Liver (tissue), 8 donors: ENCODE measurements at regions not wholly inside any gene's neighbourhood (a gene's known extent, or its start where the extent isn't known, plus 50 kb on each side); places are given as distances from the start of the nearest gene placed in this dataset.

Source experiments
- DNase-seq: peaks from one replicate; pipeline ENCODE4 v3.0.0-alpha.2; 2017; ENCODE audit warnings: low spot score
- H3K27ac ChIP-seq, 2 donors: one replicate each; pipeline ENCODE4 v1.7.0; 2013; ENCODE audit warnings: inconsistent platforms in 2 of 2, low read length in 2 of 2, control low read depth in 1 of 2, low read depth in 1 of 2, mild to moderate bottlenecking in 1 of 2
- H3K27me3 ChIP-seq, 4 donors: one replicate each; pipeline versions ENCODE4 v1.6.1 to v1.7.0; 2013; ENCODE audit warnings: low read length in 3 of 4, inconsistent platforms in 1 of 4, mild to moderate bottlenecking in 1 of 4, moderate library complexity in 1 of 4; ENCODE audit not compliant: control insufficient read depth in 4 of 4, insufficient read depth in 4 of 4
- H3K36me3 ChIP-seq, 4 donors: one replicate each; pipeline versions ENCODE4 v1.6.1 to v1.7.0; 2013; ENCODE audit warnings: low read length in 3 of 4, mild to moderate bottlenecking in 3 of 4, low read depth in 1 of 4, moderate library complexity in 1 of 4; ENCODE audit not compliant: control insufficient read depth in 4 of 4, insufficient read depth in 3 of 4
- H3K4me1 ChIP-seq, 4 donors: one replicate each; pipeline versions ENCODE4 v1.6.1 to v1.7.0; 2013; ENCODE audit warnings: low read length in 3 of 4, mild to moderate bottlenecking in 3 of 4, moderate library complexity in 1 of 4; ENCODE audit not compliant: control insufficient read depth in 4 of 4, insufficient read depth in 4 of 4
- H3K4me3 ChIP-seq, 3 donors: one replicate each; pipeline versions ENCODE4 v1.6.1 to v1.7.0; 2013; ENCODE audit warnings: low read length in 3 of 3, control low read depth in 1 of 3, low read depth in 1 of 3, mild to moderate bottlenecking in 1 of 3
- H3K9ac ChIP-seq, 2 donors: one replicate each; pipeline ENCODE4 v1.7.0; 2013; ENCODE audit warnings: low read length in 2 of 2, mild to moderate bottlenecking in 2 of 2, moderate library complexity in 2 of 2, control low read depth in 1 of 2, low read depth in 1 of 2
- H3K9me3 ChIP-seq, 4 donors: one replicate each; pipeline versions ENCODE4 v1.6.1 to v1.7.0; 2013; ENCODE audit warnings: low read length in 3 of 4; ENCODE audit not compliant: control insufficient read depth in 4 of 4
- EGR1 ChIP-seq, 2 donors: IDR thresholded peaks; 2 replicates each; pipeline ENCODE4 v1.6.1; 2016 to 2018; ENCODE audit warnings: antibody characterized with exemption in 2 of 2, low read depth in 2 of 2
- FOXA1 ChIP-seq: IDR thresholded peaks from 2 replicates; pipeline ENCODE4 v1.6.1; 2016; ENCODE audit warnings: antibody characterized with exemption
- FOXA2 ChIP-seq: IDR thresholded peaks from 2 replicates; pipeline ENCODE4 v1.6.1; 2016; ENCODE audit warnings: antibody characterized with exemption
- GABPA ChIP-seq, 2 donors: IDR thresholded peaks in 1 of 2; conservative IDR thresholded peaks in 1 of 2; 2 replicates each; pipeline ENCODE4 v1.6.1; 2016; ENCODE audit warnings: antibody characterized with exemption in 2 of 2, mild to moderate bottlenecking in 1 of 2, moderate library complexity in 1 of 2
- HNF4A ChIP-seq, 2 donors: conservative IDR thresholded peaks; 2 replicates each; pipeline ENCODE4 v1.6.1; 2016; ENCODE audit warnings: antibody characterized with exemption in 2 of 2, mild to moderate bottlenecking in 2 of 2
- HNF4G ChIP-seq: IDR thresholded peaks from 2 replicates; pipeline ENCODE4 v1.6.1; 2016; ENCODE audit warnings: antibody characterized with exemption
- JUND ChIP-seq, 2 donors: IDR thresholded peaks; 2 replicates each; pipeline ENCODE4 v1.6.1; 2016; ENCODE audit warnings: antibody characterized with exemption in 2 of 2
- NR2F2 ChIP-seq: IDR thresholded peaks from 2 replicates; pipeline ENCODE4 v1.6.1; 2016; ENCODE audit warnings: antibody characterized with exemption
- RAD21 ChIP-seq, 2 donors: IDR thresholded peaks; 2 replicates each; pipeline ENCODE4 v1.6.1; 2016; ENCODE audit warnings: antibody characterized with exemption in 2 of 2, mild to moderate bottlenecking in 2 of 2
- RXRA ChIP-seq, 2 donors: IDR thresholded peaks; 2 replicates each; pipeline ENCODE4 v1.6.1; 2017 to 2018; ENCODE audit warnings: antibody characterized with exemption in 2 of 2, mild to moderate bottlenecking in 1 of 2
- SP1 ChIP-seq: IDR thresholded peaks from 2 replicates; pipeline ENCODE4 v1.6.1; 2018; ENCODE audit warnings: antibody characterized with exemption, mild to moderate bottlenecking
- TAF1 ChIP-seq: conservative IDR thresholded peaks from 2 replicates; pipeline ENCODE4 v1.6.1; 2016; ENCODE audit warnings: antibody characterized with exemption, mild to moderate bottlenecking
- YY1 ChIP-seq: IDR thresholded peaks from 2 replicates; pipeline ENCODE4 v1.6.1; 2016; ENCODE audit warnings: antibody characterized with exemption, mild to moderate bottlenecking
- WGBS: extraction: QIAGEN DNeasy Blood & Tissue Kit; methylation state at CpG from one replicate; pipeline ENCODE4 v1.1.7; 2013; 5-methylcytosine and 5-hydroxymethylcytosine counted together
- TF ChIP-seq, protein P1 (sequence below): fragments of 150-350 bp; IDR thresholded peaks from 2 replicates; pipeline ENCODE4 v1.5.1; 2017; ENCODE audit warnings: improper control_type of control experiment, low read depth, low read length; ENCODE audit not compliant: missing input control
- TF ChIP-seq, protein P2 (sequence below): IDR thresholded peaks from 2 replicates; pipeline ENCODE4 v1.6.1; 2016; ENCODE audit warnings: antibody characterized with exemption
- TF ChIP-seq, protein P3 (sequence below): IDR thresholded peaks from 2 replicates; pipeline ENCODE4 v1.6.1; 2016; ENCODE audit warnings: antibody characterized with exemption, mild to moderate bottlenecking
- TF ChIP-seq, protein P4 (sequence below): IDR thresholded peaks from 2 replicates; pipeline ENCODE4 v1.6.1; 2016; ENCODE audit warnings: antibody characterized with exemption
- TF ChIP-seq, protein P5 (sequence below): IDR thresholded peaks from 2 replicates; pipeline ENCODE4 v1.6.1; 2016; ENCODE audit warnings: antibody characterized with exemption
- donor health status: healthy.
- donor health status: healthy.
- donor health status: healthy.
- donor health status: healthy.
- donor health status: healthy.

DNA sequence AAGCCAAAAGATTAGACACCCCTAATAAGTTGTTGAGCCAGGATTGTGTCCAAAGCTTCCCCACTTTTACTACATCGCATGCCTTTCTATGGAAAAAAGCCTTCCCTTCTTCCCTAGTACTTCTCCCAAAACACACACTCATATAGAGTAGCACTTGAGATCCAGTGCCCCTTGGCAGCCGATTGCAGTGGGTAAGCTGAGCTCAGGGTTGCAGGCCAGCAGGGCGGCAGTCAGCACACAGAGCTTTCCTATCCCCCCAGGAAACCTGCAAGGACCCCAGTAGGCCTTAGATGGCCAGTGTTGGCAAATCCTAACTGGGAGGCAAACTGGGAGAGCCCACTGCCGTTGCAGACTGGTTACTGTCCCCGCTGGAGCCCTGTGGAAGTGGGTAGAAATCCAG, 75.7 kb upstream of the C15orf39 start:
- no peak overlapping the region for H3K27ac ChIP-seq
- TF ChIP-seq, protein P1, sequence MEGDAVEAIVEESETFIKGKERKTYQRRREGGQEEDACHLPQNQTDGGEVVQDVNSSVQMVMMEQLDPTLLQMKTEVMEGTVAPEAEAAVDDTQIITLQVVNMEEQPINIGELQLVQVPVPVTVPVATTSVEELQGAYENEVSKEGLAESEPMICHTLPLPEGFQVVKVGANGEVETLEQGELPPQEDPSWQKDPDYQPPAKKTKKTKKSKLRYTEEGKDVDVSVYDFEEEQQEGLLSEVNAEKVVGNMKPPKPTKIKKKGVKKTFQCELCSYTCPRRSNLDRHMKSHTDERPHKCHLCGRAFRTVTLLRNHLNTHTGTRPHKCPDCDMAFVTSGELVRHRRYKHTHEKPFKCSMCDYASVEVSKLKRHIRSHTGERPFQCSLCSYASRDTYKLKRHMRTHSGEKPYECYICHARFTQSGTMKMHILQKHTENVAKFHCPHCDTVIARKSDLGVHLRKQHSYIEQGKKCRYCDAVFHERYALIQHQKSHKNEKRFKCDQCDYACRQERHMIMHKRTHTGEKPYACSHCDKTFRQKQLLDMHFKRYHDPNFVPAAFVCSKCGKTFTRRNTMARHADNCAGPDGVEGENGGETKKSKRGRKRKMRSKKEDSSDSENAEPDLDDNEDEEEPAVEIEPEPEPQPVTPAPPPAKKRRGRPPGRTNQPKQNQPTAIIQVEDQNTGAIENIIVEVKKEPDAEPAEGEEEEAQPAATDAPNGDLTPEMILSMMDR, result no peak
- no peak for TF ChIP-seq YY1
- TF ChIP-seq HNF4G, result no peak
- TF ChIP-seq NR2F2, result no peak
- H3K27me3 ChIP-seq, result no peaks in the 10 kb centered on the region
- H3K36me3 ChIP-seq, result no peaks in the 10 kb centered on the region
- 97% methylated on average over 5 of the region's 5 CpGs for whole genome bisulfite sequencing
- H3K9me3 ChIP-seq, result no peaks in the 10 kb centered on the region
- H3K4me1 ChIP-seq, result no peaks in the 10 kb centered on the region
- no peak for DNase-seq
- H3K9ac ChIP-seq, result no peak overlapping the region
- no peak overlapping the region for H3K4me3 ChIP-seq

DNA sequence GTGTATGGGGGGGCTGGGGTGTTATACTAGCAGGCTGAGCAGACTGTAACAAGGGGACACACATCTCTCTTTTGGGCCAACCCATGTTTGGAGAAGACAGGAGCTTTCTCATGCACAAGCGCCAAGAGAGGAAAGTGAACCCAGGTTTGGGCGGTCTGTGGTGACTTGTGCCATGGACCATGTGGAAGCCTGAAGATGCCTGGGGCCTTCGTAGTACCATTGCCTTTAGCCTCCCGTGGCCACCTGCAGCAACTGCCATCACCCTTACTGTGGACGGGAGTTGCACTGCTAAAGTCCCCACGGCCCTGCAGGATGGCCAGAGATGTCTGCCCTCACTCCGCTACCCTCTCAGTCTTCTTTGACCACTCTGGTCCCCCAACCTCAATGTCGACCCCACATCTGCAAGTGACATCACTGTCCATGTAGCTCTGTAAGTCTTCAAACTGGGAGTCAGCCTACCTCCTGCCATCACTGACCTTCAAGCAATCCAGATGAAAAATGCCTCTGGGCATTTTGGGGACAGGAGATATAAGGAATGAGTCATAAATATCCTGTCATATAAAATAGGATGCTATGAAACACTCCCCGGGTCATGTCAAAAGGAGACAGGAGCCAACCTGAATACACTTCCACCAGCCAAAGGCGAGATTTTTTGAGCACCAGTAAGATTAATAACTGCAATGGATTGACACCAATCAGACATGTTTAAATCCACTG, 74.7 kb upstream of the C15orf39 start:
- H3K36me3 ChIP-seq, result no peaks in the 10 kb centered on the region
- DNase-seq, result no peak
- H3K4me3 ChIP-seq, result no peak overlapping the region
- TF ChIP-seq TAF1 (no peak), SP1 (no peak), NR2F2 (no peak), YY1 (no peak), RXRA (IDR thresholded peaks at IDR 0.05) (no peak), JUND (IDR thresholded peaks at IDR 0.05) (no peak), FOXA1 (no peak), HNF4A (conservative IDR thresholded peaks at IDR 0.05) (no peak), FOXA2 (no peak), RAD21 (IDR thresholded peaks at IDR 0.05) (no peak), EGR1 (IDR thresholded peaks at IDR 0.05; ENCODE audit: low read depth in 2 of 2) (no peak), HNF4G (no peak), GABPA (IDR thresholded peaks at IDR 0.05 in 1 of 2, conservative IDR thresholded peaks at IDR 0.05 in 1 of 2) (no peak)
- TF ChIP-seq, protein P2, sequence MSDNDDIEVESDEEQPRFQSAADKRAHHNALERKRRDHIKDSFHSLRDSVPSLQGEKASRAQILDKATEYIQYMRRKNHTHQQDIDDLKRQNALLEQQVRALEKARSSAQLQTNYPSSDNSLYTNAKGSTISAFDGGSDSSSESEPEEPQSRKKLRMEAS, result no peak
- TF ChIP-seq, protein P3, sequence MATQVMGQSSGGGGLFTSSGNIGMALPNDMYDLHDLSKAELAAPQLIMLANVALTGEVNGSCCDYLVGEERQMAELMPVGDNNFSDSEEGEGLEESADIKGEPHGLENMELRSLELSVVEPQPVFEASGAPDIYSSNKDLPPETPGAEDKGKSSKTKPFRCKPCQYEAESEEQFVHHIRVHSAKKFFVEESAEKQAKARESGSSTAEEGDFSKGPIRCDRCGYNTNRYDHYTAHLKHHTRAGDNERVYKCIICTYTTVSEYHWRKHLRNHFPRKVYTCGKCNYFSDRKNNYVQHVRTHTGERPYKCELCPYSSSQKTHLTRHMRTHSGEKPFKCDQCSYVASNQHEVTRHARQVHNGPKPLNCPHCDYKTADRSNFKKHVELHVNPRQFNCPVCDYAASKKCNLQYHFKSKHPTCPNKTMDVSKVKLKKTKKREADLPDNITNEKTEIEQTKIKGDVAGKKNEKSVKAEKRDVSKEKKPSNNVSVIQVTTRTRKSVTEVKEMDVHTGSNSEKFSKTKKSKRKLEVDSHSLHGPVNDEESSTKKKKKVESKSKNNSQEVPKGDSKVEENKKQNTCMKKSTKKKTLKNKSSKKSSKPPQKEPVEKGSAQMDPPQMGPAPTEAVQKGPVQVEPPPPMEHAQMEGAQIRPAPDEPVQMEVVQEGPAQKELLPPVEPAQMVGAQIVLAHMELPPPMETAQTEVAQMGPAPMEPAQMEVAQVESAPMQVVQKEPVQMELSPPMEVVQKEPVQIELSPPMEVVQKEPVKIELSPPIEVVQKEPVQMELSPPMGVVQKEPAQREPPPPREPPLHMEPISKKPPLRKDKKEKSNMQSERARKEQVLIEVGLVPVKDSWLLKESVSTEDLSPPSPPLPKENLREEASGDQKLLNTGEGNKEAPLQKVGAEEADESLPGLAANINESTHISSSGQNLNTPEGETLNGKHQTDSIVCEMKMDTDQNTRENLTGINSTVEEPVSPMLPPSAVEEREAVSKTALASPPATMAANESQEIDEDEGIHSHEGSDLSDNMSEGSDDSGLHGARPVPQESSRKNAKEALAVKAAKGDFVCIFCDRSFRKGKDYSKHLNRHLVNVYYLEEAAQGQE, result no peak
- TF ChIP-seq, protein P1, result no peak
- TF ChIP-seq, protein P4, sequence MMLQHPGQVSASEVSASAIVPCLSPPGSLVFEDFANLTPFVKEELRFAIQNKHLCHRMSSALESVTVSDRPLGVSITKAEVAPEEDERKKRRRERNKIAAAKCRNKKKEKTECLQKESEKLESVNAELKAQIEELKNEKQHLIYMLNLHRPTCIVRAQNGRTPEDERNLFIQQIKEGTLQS, result no peak
- TF ChIP-seq, protein P5, sequence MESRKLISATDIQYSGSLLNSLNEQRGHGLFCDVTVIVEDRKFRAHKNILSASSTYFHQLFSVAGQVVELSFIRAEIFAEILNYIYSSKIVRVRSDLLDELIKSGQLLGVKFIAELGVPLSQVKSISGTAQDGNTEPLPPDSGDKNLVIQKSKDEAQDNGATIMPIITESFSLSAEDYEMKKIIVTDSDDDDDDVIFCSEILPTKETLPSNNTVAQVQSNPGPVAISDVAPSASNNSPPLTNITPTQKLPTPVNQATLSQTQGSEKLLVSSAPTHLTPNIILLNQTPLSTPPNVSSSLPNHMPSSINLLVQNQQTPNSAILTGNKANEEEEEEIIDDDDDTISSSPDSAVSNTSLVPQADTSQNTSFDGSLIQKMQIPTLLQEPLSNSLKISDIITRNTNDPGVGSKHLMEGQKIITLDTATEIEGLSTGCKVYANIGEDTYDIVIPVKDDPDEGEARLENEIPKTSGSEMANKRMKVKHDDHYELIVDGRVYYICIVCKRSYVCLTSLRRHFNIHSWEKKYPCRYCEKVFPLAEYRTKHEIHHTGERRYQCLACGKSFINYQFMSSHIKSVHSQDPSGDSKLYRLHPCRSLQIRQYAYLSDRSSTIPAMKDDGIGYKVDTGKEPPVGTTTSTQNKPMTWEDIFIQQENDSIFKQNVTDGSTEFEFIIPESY, result no peak
- no peaks in the 10 kb centered on the region for H3K9me3 ChIP-seq
- no peak overlapping the region for H3K9ac ChIP-seq
- H3K4me1 ChIP-seq, result no peaks in the 10 kb centered on the region
- WGBS, result 92% methylated on average over 10 of the region's 10 CpGs
- H3K27ac ChIP-seq, result no peak overlapping the region
- no peaks in the 10 kb centered on the region for H3K27me3 ChIP-seq
